Left kidney (tissue), 1 donor: ENCODE measurements at regions not wholly inside any gene's neighbourhood (a gene's known extent, or its start where the extent isn't known, plus 50 kb on each side); places are given as distances from the start of the nearest gene placed in this dataset.
"Not testable (repeated sequence)": the region's sequence is repeated elsewhere in the genome, so short reads cannot be mapped to it uniquely, and the experiment has no call there.

Source experiments
- DNase-seq: peaks from one replicate; pipeline ENCODE4 v3.0.0-alpha.2; 2013

DNA sequence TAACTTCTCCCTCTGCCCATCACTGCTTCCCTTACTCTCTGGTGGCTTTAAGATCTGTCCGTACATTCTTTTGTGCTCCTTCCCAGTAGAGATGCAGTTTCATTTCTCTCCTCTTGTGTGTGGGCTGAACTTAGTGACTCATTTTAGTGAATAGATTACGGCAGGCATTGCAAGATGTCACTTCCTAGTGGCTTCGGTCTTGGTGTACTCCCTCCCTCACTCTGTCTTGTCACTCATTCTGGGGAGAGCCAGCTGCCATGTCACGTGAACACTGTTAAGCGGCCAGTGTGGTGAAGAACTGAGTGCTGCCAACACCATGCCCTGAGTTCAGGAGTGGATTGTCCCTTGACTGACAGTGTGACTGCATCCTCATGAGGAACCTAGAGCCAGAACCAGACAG is 115.9 kb downstream of the OTOR start:
- no peak for DNase-seq

DNA sequence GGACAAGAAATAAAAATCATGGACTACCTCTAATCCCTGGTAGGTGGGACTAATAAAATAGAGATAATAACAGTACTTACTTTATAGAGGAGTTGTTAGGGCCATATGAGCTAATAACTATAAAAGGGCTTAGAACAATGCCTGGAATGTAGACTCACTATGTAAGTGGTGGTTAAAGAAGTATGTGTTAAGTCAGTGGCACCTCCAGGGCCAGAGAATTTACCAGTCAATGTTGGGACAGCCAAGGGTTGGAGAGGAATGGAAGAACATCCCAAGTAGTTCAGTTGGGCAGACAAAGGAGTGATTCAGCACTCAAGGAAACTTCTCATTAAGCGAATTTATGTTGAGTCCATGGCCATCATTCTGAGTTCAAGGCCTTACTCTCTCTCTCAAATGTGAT is 116.8 kb downstream of the OTOR start:
- DNase-seq, result no peak

DNA sequence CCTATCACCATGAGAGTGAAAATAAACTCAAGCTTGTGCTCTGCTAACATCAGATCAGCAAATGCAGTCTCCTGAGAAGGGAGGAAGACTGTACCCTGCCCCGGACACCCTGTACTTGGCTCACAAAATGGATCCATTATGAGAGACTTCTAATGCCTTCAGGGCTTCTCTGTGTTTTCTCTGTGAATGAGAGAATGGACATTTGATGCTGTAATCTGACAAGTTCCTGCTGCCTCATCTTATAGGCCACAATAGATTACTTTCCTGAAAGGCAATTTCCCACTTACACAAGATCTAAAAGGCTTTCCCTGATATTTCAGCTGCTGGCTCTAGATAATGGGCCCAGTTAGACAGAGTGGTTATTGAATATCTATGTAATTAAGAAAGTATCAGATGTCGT is 117.2 kb downstream of the OTOR start:
- no peak for DNase-seq

DNA sequence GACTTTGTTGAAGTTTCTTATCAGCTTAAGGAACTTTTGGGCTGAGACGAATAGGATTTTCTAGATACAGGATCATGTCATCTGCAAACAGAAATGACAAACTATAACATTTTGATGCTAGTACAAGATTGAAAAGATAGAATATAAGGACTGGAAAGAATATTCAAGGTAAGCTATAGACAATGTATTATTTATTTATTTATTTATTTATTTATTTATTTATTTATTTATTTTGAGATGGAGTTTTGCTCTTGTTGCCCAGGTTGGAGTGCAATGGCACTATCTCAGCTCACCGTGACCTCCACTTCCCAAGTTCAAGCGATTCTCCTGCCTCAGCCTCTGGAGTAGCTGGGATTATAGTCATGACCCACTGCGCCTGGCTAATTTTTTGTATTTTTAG is 125.0 kb downstream of the OTOR start:
- not testable (repeated sequence) for DNase-seq

DNA sequence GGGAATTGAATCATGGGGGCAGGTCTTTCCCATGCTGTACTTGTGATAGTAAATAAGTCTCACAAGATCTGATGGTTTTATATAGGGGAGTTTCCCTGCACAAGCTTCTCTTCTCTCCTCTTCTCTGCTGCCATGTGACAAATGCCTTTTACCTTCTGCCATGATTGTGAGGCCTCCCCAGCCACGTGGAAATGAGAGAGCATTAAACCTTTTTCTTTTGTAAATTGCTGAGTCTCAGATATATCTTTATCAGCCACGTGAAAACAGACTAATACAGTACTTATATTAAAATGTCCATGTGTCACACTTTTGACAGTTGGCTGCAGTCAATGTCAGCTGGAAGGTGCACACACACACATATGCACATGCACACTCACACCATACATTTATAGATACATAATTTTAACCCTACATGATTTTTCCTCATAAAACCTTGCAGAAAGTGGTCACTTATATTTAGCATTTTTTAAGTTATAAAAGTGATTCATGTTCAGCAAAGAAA is 128.9 kb downstream of the OTOR start:
- no peak for DNase-seq

DNA sequence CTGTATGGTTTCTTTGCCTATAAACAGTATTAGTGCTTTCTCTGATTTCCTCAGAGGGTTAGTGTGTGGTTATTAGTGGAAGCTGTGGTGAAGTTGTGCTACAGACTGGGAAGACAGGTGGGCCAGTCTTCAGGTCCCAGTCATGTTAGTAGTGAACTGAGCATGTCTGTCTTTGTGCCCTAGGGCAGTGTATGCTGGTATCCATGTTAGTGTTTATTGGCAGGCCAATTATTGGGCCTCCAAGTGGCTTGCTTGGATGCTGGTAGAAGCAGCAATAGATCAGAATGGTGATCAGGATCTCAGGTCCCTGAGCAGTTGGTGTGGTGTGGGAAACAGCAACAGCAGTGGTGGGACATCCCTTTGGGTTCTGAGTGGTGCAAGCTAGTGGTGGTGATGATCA is 137.6 kb downstream of the OTOR start:
- DNase-seq, result no peak

DNA sequence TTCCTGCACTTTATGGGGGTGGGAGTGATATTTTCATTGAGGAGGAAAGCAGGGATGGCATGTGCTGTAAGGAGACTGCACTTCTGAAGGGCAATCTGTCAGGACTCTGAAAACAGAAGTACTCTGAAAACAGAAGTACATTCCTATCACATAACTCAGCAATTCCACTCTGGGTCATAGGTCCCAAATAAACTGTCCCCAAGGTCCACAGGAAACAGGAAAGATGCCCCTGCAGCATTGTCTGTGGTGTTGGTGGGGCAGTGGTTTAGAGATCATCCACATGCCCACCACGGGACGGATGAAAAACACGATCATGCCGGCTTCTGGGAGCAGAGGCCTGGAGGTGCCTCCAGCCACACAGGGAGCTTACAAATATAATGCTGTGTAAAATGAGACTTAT is 150.3 kb downstream of the OTOR start:
- DNase-seq, result no peak

DNA sequence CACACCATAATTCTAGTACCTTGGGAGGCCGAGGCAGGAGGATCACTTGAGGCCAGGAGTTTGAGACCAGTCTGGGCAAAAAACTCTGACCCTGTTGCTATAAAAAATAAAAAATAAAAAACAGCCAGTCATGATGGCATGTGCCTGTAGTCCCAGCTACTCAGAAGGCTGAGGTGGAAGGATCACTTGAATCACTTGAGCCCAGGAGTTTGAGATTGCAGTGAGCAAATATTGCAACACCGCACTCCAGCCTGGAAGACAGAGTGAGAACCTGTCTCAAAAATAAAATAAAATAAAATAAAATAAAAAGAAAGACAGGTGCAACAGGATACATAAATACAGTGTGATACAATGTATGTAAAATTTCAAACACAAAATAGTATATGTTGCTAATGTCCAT is 154.5 kb downstream of the OTOR start:
- no peak for DNase-seq

DNA sequence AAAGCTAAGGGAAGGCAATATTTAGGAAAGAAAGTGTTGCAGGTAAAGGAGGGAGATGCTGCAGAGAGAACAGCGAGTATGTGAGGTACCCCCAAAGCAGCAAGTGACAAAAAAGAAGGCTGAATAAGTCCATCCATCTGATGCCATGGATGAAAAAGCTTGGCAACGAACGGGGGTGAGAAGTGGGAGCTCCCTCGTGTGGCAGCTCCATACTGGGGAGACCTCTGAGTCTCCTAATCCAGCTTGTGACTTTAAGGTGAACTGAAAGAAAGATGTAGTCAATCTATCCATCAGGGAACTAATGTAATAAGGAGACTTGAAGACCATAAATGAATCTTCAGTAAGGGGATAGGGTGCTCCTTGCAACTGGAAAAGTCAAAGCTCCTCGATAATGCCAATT is 156.6 kb downstream of the OTOR start:
- no peak for DNase-seq

DNA sequence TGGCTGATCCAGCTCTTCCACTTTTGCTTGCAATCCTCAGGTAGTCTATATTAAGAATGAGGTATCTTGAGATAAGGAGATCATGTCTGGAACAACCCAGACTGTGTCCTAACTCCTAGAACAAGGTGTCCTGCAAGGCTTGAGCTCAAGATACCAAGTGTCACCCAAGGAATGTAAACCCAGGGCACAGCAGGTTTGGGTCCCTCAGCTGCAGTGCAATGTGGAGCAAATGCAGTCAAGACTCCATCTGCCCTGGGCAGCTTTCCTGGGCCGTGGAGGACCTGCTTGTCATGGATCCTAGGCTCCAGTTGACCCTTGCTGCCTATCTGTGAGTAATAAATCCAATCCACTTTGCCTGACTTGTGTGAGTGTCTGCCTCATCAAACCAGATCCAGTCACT is 166.1 kb downstream of the OTOR start:
- no peak for DNase-seq

DNA sequence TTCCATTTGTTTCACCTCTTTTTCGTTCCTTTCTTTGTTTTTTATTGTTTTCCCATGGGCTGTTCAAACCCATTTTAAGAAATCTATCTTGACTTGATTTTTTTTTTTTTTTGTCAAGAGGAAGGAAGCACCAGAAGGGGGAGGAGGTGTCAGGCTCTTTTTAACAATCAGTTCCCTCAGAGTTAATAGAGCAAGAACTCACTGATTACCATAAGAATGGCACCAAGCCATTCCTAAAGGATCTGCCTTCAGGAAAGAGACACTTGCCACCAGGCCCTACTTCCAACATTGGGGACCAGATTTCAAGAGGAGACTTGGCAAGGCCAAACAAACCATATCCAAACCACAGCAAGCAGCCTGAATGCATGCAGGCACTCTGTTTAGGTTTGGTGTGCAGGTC is 168.0 kb downstream of the OTOR start:
- no peak for DNase-seq

DNA sequence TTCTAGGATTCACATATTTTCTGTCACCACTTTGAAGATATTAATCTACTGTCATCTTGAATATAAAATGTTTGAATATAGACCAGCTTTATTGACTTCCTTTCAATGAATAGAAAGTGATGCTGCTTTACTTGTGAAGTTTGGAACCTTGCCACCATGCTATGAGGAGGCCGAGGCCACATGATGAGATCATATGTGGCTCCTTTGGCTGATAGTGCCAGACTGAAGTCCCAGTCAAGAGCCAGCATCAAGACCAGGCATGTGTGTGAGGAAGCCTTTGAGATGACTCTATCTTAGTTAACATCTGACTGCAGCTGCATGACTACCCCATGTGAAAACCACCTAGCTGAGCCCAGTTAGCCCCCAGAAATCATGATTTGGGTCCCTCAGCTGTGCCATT is 169.5 kb downstream of the OTOR start:
- DNase-seq, result no peak

DNA sequence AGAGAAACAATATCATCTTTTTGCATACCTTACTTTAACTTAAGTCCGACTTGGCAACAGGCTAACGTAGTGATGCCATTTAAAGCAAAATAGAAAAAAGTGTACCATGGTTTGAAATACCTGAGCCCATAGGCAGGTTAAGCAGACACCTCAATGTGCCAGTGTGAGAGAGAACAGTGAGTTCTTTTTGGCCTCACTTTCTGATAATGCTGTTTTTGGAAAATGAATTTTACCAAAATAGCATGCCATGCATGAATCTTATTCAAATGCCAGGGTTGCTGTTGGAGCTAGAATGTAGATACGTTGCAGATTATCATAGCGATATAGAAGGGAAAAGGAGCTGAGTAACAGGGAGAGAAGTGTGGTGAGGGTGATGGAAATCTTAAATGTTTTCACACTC is 170.2 kb downstream of the OTOR start:
- no peak for DNase-seq

DNA sequence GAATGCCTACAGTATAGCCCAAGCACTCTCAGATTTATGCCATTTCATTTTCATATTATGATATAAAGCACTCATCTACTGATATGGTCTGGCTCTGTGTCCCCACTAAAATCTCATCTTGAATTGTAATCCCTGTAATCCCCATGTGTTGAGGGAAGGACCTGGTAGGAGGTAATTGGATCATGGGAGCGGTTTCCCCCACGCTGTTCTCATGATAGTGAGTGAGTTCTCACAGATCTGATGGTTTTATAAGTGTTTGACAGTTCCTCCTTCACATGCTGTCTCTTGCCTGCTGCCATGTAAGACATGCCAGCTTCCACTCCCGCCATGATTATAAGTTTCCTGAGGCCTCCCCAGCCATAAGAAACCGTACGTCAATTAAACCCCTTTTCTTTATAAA is 171.7 kb downstream of the OTOR start:
- DNase-seq, result no peak

DNA sequence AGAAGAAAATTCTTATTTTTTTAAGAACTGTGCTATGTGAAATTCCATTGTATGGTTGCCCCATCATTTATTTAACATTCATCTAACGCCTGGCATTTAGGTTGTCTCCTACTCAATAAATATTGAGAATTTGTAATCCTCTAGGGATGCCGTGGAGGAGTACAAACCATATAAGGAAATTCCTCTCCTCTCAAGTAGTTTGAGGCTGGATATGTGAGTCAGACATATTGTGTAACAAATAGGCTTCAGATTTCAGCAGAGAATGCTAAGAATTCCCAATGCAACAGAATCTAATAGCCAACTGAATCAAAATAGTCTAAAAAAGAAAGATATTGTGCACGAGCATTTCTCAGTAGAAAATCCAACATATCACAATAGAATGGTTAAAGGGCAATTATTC is 174.7 kb downstream of the OTOR start:
- DNase-seq, result peak; percentile 11

DNA sequence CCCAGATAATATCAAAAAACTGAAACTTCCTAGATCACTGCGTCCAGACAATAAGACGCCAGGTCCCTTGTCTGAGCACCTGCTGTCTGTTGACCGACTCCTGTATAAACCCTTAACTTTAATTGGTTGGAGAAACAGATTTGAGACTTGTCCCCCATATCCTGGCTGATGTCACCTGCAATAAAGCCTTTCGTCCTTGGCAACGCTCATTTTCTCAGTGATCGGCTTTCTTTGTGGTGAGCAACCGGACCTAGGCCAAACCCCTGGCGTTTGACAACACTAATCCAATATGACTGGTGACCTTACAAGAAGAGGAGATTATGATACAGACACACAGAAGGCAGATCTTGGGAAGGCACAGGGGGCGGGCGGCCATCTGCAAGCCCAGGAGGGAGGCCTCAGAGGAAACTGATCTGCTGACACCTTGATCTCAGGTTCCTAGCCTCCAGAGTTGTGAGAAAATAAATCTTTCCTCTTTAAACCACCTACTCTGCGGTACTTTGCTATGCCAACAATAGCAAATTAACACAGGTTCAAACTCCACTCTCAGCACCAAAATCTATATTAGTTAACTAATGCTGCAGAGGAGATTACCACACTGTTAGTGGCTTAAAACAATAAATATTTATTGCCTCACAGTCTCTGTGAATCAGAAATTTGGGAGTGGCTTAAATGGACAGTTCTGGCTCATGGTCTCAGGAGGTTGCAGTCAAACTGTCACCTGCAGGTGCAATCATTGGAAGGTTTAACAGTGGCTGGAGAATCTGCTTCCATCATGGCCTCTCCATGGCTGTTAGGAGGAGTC is 178.7 kb downstream of the OTOR start:
- no peak for DNase-seq

DNA sequence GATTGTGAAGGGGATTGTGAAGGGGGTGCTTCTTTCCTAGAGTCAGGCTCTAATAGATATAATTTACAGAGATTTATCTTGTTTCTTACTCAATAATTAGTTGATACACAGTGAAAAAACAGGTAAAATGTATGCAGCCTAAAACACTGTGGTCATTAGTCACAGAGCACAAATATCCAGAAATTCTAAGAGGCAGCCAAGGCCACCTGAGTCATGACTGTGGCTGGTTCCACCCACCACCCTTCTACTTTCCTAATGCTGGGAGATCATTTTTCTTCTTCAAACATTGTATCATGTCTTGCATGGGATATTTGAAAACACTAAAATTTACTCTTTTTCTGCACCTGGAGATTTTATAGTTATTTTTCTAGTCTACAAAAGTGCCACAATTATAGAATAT is 181.6 kb downstream of the OTOR start:
- no peak for DNase-seq

DNA sequence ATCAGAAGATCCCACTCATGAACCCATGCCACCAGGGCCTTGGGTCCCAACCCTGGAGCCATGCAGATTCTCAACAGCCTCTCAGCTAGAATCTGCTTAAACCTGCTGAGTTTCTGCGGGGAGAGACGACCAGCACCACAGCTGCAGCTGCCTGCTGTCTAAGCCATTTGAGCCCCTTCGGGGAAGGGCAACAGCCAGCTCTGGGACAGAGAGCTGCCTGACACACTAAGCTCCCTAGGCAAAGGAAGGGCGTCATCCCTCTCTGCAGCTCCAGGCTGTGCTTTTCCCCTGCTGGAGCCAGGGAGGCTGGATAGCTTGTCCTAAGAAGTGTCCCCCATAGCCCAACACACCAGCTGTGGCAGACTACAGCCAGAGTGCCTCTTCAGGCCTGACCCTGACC is 182.5 kb downstream of the OTOR start:
- no peak for DNase-seq

DNA sequence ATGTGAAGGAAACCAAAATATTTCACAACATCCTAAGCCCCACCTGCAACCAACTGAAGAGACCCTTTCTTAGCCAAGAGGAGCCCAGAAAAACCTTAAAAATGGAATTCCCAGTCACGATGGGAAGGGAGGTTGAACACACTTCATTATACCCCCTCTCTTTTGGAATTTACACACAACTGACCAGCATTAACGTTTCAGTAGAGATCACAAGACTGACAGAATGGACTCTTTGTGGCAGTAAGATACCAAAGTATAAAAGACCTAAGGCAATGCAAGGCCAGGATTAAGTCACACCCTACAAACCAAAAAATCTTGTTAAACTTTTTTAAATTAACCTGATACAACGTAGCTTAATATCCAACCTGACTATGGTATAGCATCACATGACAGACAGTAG is 190.9 kb downstream of the OTOR start:
- no peak for DNase-seq

DNA sequence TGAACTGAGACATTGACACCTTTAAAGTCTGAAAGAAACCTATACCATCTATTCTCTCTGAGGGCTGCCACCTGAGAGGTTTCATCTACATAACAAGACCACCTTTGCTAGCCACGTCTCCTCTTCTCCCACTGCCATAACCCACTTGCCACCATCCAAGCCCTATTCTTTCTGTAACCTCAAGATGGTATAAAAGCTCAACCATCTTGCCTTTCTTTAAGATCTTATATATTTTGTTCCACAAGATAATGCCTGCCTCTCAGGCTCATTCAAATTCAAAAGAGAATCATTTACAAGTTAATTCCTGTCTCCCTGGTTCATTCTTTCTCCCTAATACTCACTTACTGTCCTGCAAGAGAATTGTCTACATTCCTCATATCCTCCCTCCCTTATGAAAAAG is 192.5 kb downstream of the OTOR start:
- DNase-seq, result no peak

DNA sequence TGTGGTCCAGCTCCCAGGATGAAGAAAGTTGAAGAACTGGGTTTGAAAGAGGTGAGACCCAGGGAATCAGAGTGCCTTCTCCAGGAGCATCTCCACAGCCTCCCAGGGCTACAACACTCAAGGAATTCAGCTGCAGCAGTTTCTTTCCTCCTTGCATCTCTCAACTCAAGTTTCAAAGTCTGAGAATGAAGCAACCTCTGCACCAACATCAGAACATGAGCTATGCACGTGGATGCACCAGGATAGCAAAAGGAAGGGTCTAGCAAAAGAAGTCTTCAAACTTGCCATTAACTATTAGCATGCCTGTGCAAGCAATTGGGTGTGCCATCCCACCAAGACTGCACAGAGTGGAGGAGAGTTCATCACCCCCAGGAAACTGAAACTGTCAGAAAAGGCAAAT is 193.9 kb downstream of the OTOR start:
- DNase-seq, result no peak

DNA sequence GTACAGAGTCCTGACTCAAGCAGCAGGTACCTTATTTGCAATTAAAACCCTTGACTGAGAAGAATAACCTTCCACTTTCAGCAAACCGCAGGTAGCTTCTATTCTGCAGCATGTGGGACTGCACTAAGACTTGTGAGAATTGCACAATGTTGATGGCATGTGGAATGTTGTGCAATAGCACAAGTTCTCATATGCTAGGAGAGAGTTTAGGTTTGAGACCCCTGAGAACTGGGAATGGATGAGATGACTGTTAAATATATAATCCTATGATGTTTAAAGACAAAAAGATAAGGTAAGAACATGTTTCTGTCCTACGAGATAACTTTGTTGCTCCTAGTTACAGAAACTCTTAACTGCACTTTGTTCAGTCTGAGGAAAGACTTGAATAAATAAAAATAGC is 194.6 kb downstream of the OTOR start:
- no peak for DNase-seq

DNA sequence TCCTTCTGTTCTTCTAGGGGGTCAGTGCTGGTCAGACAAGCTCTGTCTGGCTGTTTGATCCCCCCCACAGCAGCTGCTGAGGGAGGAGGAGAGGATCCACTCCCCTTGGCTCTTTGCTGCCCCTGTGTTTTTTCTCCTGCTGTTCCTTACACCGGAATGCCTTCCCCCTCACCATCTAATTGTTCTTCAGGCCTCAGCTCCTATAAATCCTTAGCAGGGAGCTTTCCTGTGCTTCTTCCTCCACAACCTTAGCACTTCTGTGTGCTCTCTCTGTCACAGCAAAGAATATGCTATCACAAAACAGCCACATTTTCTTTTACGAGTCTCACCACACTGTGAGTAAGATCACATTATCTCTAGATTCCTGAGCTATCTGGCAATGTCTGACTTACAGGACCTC is 196.6 kb downstream of the OTOR start:
- DNase-seq, result no peak

DNA sequence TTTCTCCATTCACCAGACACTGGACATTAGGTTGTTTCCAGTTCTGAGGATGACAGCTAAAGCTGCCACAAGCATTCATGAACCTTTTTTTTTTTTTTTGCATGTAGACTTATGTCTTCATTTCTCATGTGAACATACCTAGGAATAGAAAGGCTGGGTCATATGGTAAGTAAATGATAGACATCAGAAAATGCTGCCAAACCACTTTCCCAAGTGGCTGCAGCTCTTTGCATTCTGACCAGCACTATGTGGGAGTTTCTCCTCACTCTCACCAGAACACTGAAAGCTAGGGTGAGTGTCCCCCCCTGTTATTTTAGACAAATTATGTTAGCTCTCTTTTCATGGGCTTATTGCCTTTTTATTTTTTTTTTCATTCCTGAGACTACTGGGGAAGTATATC is 197.5 kb downstream of the OTOR start:
- no peak for DNase-seq

DNA sequence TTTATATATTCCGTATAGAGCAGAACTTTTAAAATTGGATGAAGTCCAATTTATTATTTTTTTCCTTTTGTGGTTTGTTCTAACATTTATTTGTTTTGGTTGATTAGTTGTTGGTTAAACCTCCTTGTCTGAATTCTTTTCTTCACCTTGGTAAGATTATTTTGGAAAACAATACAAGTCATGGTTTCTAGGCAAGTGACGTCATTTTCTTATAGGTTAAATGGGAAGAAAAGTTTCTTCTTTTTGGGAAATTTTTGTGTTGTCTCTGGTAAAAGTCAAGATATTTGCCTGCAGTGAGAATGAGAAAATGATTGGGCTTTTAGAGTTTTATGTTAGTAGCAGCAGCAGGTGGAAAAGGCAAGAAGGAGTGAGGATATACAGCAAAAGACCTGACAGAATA is 197.9 kb downstream of the OTOR start:
- DNase-seq, result no peak
